GM12878 (cell line): ENCODE measurements at regions not wholly inside any gene's neighbourhood (a gene's known extent, or its start where the extent isn't known, plus 50 kb on each side); places are given as distances from the start of the nearest gene placed in this dataset.

ENCODE experiments used
- PAX8 ChIP-seq: fragments of 450-650 bp; IDR thresholded peaks from 2 replicates; pipeline ENCODE4 v1.6.1; 2017; ENCODE audit warnings: mild to moderate bottlenecking, moderate library complexity
- POLR2A ChIP-seq: IDR thresholded peaks from 2 replicates; pipeline ENCODE4 v1.6.1; 2011; ENCODE audit warnings: low read depth, mild to moderate bottlenecking, low read length
- RCOR1 ChIP-seq: conservative IDR thresholded peaks from 2 replicates; pipeline ENCODE4 v1.6.1; 2012; ENCODE audit warnings: low read depth, low read length, improper control_type of control experiment
- SIN3A ChIP-seq: IDR thresholded peaks from 2 replicates; pipeline ENCODE4 v1.6.1; 2012; ENCODE audit warnings: low read depth, low read length, improper control_type of control experiment
- ZSCAN29 ChIP-seq: fragments of 450-650 bp; IDR thresholded peaks from 2 replicates; pipeline ENCODE4 v1.6.1; 2017; ENCODE audit warnings: mild to moderate bottlenecking, moderate library complexity
- TF ChIP-seq, protein P1 (sequence below), 3 experiments: IDR thresholded peaks in 2 of 3; conservative IDR thresholded peaks in 1 of 3; 2 replicates each; pipeline ENCODE4 v1.5.1; 2011; ENCODE audit warnings: low read depth in 3 of 3, low read length in 3 of 3, mild to moderate bottlenecking in 3 of 3, control low read depth in 2 of 3, moderate library complexity in 2 of 3, inconsistent platforms in 1 of 3, mixed read lengths in 1 of 3; ENCODE audit not compliant: control insufficient read depth in 2 of 3, insufficient read depth in 1 of 3; ENCODE audit errors: extremely low read depth in 1 of 3
- TF ChIP-seq, protein P2 (sequence below): fragments of 450-650 bp; IDR thresholded peaks from 2 replicates; pipeline ENCODE4 v1.6.1; 2014; ENCODE audit warnings: mild to moderate bottlenecking

DNA sequence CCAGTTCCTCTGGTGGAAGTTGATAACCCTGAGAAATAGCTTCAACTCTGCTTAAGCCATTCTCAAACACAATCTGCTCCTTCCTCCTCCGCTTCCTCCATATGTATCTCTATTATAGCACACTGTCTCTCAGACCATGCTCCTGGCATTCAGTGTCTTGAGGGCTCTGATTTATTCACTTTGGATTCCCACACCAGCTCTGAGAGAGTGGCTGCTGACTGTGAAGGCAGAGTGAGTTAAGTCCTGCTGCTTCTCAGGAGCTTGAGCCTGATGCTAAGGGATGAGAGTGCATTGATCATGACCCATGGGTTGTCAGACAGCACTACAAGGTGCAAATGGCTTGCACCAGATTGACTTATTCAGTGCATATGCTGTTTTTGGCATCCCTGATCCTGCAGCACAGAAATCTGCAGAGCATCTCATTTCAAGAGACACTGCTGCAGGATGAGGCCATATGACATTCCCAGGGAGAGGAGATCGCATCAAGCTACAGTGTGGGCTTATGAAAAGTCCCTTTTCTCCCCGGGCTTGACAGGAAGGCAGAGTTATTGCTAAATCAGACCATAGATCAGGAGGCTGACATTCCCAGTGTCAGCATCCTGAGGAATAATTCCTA, 500.5 kb upstream of the RAB6C start:
- TF ChIP-seq RCOR1 (no peak), ZSCAN29 (no peak), POLR2A (no peak), SIN3A (no peak), PAX8 (no peak)
- TF ChIP-seq, protein P1, sequence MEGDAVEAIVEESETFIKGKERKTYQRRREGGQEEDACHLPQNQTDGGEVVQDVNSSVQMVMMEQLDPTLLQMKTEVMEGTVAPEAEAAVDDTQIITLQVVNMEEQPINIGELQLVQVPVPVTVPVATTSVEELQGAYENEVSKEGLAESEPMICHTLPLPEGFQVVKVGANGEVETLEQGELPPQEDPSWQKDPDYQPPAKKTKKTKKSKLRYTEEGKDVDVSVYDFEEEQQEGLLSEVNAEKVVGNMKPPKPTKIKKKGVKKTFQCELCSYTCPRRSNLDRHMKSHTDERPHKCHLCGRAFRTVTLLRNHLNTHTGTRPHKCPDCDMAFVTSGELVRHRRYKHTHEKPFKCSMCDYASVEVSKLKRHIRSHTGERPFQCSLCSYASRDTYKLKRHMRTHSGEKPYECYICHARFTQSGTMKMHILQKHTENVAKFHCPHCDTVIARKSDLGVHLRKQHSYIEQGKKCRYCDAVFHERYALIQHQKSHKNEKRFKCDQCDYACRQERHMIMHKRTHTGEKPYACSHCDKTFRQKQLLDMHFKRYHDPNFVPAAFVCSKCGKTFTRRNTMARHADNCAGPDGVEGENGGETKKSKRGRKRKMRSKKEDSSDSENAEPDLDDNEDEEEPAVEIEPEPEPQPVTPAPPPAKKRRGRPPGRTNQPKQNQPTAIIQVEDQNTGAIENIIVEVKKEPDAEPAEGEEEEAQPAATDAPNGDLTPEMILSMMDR (IDR thresholded peaks at IDR 0.05 in 2 of 3, conservative IDR thresholded peaks at IDR 0.05 in 1 of 3; ENCODE audit: control insufficient read depth in 2 of 3, extremely low read depth in 1 of 3, insufficient read depth in 1 of 3, low read depth in 3 of 3, low read length in 3 of 3), result no peak
- TF ChIP-seq, protein P2, sequence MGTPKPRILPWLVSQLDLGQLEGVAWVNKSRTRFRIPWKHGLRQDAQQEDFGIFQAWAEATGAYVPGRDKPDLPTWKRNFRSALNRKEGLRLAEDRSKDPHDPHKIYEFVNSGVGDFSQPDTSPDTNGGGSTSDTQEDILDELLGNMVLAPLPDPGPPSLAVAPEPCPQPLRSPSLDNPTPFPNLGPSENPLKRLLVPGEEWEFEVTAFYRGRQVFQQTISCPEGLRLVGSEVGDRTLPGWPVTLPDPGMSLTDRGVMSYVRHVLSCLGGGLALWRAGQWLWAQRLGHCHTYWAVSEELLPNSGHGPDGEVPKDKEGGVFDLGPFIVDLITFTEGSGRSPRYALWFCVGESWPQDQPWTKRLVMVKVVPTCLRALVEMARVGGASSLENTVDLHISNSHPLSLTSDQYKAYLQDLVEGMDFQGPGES, result no peak
